HEK293 (cell line): ENCODE measurements at regions not wholly inside any gene's neighbourhood (a gene's known extent, or its start where the extent isn't known, plus 50 kb on each side); places are given as distances from the start of the nearest gene placed in this dataset.

Experiments
- ATF2 ChIP-seq: fragments of 450-650 bp; formaldehyde crosslinking; IDR thresholded peaks from 2 replicates; pipeline ENCODE4 v1.5.1; 2016; ENCODE audit warnings: missing biosample characterization, missing genetic modification characterization, low read depth
- BCL11B ChIP-seq: fragments of 450-650 bp; formaldehyde crosslinking; IDR thresholded peaks from 2 replicates; pipeline ENCODE4 v1.5.1; 2016; ENCODE audit warnings: low read depth, missing biosample characterization, missing genetic modification characterization
- CTCF ChIP-seq: fragments of 450-650 bp; formaldehyde crosslinking; IDR thresholded peaks from 2 replicates; pipeline ENCODE4 v1.5.1; 2016; ENCODE audit warnings: missing biosample characterization, missing genetic modification characterization
- HOXC10 ChIP-seq: sonication (generic); formaldehyde crosslinking; IDR thresholded peaks from 2 replicates; pipeline ENCODE4 v1.8.1; 2023; ENCODE audit warnings: mild to moderate bottlenecking, missing genetic modification reagents
- MZF1 ChIP-seq: fragments of 450-650 bp; formaldehyde crosslinking; IDR thresholded peaks from 2 replicates; pipeline ENCODE4 v1.5.1; 2017; ENCODE audit warnings: missing biosample characterization, missing genetic modification characterization, borderline replicate concordance
- REST ChIP-seq: fragments of 450-650 bp; formaldehyde crosslinking; IDR thresholded peaks from 2 replicates; pipeline ENCODE4 v1.5.1; 2016; ENCODE audit warnings: missing biosample characterization, missing genetic modification characterization
- ZBTB10 ChIP-seq: fragments of 450-650 bp; formaldehyde crosslinking; IDR thresholded peaks from 2 replicates; pipeline ENCODE4 v1.5.1; 2016; ENCODE audit warnings: missing biosample characterization, missing genetic modification characterization
- ZNF768 ChIP-seq: fragments of 450-650 bp; formaldehyde crosslinking; IDR thresholded peaks from 2 replicates; pipeline ENCODE4 v1.5.1; 2018; ENCODE audit warnings: missing biosample characterization, mild to moderate bottlenecking, missing genetic modification characterization

GRCh38 chr2:6139142-6139541 lies 447.0 kb downstream of the SOX11 start:
- TF ChIP-seq MZF1, result no peak
- TF ChIP-seq HOXC10 (CRISPR knock-in tag), result no peak
- TF ChIP-seq BCL11B, result no peak
- no peak for TF ChIP-seq ZBTB10 (tag by site-specific recombination)
- no peak for TF ChIP-seq CTCF (tag by site-specific recombination)
- TF ChIP-seq ZNF768 (tag by site-specific recombination), result no peak
- no peak for TF ChIP-seq ATF2
- TF ChIP-seq REST (tag by site-specific recombination), result no peak
